ENCODE measurements at regions not wholly inside any gene's neighbourhood (a gene's known extent, or its start where the extent isn't known, plus 50 kb on each side); places are given as distances from the start of the nearest gene placed in this dataset.

- TF ChIP-seq CTCF (IDR thresholded peaks at IDR 0.05) (no peak), POLR2A (IDR thresholded peaks at IDR 0.05) (no peak)
Measured at GRCh38 chr14:101073598-101073965, 170.1 kb upstream of the RTL1 start.

Measured in right lobe of liver (tissue), 4 donors.